GM18909 (cell line): ENCODE measurements at regions not wholly inside any gene's neighbourhood (a gene's known extent, or its start where the extent isn't known, plus 50 kb on each side); places are given as distances from the start of the nearest gene placed in this dataset.
"Not testable (repeated sequence)": the region's sequence is repeated elsewhere in the genome, so short reads cannot be mapped to it uniquely, and the experiment has no call there.

ENCODE experiments used
- ATAC-seq: cut with Tn5 transposase; IDR thresholded peaks from one replicate; pipeline ENCODE4 v1.9.1; 2021; ENCODE audit warnings: mild to moderate bottlenecking; ENCODE audit not compliant: unreplicated experiment, poor library complexity

DNA sequence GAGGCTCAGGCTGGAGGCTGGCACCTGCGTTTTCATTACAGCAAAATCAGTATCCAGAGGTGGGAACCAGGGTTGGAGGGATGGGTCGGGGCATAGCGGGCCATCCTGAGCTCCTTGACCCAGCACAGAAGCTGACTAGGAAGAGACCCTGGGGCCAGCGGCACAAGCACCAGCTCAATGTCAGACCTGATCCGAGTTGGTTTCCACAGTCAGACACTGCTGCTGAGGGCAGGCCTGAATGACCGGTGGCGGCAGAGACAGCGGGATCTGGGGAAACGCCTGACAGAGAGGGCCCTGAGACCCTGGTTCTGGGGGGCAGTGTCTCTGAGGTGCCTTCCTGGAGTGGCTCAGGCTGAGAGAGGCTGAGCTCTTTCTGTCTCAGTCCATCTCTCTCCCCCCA, 162.0 kb upstream of the C1orf174 start:
- no peak for ATAC-seq

DNA sequence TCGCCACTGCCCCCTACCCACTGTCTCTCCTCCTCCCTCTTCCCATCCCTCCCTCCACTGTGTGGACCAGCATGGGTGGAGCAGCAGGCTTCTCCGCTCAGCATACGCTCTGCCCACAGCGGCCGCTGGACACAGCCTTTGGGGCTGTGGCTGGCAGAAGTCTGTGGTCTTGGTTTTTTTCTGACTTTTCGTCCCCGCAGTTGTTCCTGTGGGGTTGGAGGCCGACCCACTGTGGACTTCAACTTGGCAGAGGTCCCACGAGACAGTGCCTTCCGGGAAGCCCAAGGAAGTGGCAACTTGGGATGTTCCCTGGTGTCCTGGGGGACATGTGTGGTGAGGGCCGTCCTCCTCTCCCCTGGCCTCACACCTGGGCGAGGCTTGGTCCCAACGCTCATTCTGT, 162.5 kb upstream of the C1orf174 start:
- ATAC-seq, result no peak

DNA sequence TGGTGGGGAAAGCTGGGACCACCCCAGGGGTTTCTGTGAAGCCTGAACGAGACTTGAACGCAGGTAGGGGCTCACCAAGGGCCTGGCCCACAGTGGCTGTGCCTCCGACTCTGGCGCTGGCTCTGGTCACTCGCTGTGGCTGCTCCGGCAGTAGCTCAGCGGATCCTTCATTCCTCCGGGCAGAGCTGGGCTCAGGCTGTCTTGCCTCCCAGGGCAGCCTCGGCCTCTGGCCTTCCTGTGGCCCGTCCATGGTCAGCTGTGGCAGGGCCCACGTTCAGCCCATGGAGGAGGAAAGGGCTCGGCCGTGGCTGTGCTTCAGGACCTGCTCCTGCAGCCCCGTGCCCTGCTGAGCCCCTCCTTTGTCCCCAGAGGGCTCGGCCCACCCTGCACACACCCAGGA, 162.9 kb upstream of the C1orf174 start:
- no peak for ATAC-seq

GRCh38 chr1:4063516-4063915, 163.4 kb upstream of the C1orf174 start:
- ATAC-seq, result no peak

DNA sequence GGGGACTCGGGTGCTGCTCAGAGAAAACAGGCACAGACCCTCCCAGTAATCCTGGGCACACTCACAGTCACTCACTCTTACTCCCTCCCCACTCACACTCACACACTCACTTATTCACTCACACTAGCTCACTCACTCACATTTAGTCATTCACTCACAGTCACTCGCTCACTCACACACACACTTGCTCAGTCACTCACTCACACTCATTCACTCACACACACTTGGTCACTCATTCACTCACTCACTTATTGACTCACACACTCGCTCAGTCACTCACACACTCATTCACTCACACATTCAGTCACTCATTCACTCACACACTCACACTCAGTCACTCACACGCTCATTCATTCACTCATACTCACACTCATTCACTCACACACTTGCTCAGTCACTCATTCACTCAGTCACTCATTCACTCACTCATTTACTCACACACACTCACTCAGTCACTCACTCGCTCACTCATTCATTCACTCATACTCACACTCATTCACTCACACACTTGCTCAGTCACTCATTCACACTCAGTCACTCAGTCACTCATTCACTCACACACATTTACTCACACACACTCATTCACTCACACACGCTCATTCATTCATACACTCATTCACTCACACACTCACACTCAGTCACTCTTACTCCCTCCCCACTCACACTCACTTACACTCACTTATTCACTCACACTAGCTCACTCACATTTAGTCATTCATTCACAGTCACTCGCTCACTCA, 164.2 kb upstream of the C1orf174 start:
- ATAC-seq, result no peak

DNA sequence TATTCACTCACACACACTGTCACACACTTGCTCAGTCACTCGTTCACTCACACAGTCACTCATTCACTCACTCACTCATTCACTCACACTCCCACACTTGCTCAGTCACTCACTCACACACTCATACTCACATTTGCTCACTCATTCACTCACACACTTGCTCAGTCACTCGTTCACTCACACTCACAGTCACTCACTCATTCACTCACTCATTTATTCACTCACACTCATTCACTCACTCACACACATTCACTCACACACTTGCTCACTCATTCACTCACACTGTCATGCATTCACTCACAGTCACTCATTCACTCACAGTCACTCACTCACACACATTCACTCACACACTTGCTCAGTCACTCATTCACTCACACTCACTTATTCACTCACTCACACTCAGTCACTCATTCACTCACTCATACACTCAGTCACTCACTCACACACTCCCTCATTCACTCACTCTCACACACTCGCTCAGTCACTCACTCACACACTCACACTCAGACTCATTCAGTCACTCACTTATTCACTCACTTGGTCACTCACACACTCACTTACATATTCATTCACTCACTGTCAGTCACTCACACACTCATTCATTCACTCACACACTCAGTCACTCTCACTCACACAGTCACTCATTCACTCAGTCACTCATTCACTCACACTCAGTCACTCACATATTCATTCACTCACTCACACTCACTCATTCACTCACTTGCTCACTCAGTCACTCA, 167.0 kb upstream of the C1orf174 start:
- ATAC-seq, result no peak

- no peak for ATAC-seq
These were observed 168.0 kb upstream of the C1orf174 start for GRCh38 chr1:4068076-4068475.

DNA sequence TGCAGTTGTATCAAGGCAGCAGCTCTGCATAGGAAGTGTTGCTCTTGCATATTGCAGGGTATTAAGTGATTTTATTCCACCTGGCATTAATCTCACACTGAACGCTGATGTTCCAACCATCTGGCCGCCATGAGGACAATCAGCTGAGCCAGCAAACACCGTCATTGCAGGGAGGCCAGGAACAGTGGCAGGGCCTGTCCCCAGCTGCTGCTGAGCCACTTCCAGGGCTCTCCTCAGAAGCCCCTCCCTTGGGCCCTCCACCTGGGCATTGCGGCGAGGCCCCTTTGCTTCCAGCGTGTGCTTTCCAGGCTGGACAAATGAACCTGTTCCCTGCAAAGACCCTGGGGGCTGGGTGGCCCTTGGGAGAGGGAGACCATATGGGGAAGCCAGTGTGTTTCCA, 171.6 kb upstream of the C1orf174 start:
- ATAC-seq, result no peak

GRCh38 chr1:4072481-4073153, 172.5 kb upstream of the C1orf174 start:
- ATAC-seq, result no peak

GRCh38 chr1:4075436-4076225, 175.6 kb upstream of the C1orf174 start:
- no peak for ATAC-seq

- ATAC-seq, result no peak
These were observed 176.3 kb upstream of the C1orf174 start for GRCh38 chr1:4076346-4076745.

DNA sequence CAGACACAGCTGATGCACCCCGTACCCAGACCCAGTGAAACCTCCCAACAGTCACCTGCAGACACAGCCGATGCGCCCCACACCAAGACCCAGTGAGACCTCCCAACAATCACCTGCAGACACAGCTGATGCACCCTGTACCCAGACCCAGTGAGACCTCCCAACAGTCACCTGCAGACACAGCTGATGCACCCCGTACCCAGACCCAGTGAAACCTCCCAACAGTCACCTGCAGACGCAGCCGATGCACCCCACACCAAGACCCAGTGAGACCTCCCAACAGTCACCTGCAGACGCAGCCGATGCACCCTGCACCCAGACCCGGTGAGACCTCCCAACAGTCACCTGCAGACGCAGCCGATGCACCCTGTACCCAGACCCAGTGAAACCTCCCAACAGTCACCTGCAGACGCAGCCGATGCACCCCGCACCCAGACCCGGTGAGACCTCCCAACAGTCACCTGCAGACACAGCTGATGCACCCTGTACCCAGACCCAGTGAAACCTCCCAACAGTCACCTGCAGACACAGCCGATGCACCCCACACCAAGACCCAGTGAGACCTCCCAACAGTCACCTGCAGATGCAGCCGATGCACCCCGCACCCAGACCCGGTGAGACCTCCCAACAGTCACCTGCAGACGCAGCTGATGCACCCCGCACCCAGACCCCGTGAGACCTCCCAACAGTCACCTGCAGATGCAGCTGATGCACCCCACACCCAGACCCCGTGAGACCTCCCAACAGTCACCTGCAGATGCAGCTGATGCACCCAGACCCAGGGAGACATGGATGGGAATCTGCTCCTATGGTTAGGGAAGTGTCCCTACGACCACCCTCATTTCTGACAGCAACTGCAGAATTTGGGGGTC, 178.3 kb upstream of the C1orf174 start:
- not testable (repeated sequence) for ATAC-seq

GRCh38 chr1:4079815-4080214, 179.7 kb upstream of the C1orf174 start:
- ATAC-seq, result no peak

GRCh38 chr1:4081806-4082711, 182.0 kb upstream of the C1orf174 start:
- no peak for ATAC-seq

DNA sequence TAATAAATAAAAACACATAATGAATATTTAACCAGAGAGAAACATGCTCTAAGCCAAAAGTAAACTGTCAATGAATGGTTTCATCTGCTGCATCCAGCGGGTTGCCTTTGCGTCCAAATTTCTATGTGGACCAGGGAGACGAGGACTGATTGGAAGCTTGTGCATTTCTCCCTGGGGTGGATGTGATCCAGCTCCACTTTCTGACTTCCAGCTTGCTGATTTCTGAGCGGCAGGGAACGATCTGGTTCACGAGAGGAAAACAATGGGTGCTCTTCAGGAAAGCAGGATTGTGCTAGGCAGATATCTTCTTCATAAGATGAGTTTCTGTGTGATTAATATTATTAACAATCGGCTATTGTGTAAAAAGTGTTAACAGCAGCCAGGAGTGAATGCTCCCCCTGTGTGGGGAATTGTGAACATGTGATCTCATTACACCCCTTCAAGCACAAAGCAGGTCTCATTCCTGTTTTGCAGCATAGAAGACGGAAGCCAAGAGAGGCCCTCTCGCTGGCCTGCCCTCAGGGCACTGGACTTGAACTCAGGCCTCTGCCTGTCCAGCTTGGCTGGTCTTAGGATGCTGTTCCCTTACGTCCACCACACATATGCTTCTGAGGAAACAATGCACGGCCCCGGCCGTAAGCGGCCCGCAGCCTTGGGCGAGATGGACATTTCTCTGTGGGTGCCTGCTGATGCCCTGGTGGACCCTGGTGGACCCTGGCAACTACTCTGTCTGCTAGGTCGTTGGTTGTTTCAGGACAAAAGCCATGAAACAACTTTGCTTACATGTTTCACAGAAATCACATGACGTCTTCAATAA, 183.4 kb upstream of the C1orf174 start:
- ATAC-seq, result no peak

DNA sequence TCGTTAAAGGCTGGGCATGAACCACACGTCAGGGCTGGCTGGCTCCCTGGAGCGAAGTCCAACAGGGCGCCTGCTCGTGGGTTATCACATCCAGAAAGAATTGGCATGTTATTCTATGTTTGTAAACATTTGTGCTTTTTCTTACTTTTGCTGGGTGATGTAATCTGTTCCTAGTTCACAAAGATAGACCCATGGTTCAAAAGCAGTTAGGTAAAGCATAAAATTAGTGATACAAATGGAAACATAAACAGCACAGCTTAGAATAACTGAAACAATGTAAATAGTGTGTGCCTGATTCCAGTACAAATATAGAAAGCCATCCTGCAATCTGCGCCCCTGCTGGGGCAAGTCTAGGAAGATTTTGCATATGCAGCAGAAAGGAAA, 184.0 kb upstream of the C1orf174 start:
- ATAC-seq, result no peak

- no peak for ATAC-seq
These were observed 184.4 kb upstream of the C1orf174 start for GRCh38 chr1:4084446-4084845.

DNA sequence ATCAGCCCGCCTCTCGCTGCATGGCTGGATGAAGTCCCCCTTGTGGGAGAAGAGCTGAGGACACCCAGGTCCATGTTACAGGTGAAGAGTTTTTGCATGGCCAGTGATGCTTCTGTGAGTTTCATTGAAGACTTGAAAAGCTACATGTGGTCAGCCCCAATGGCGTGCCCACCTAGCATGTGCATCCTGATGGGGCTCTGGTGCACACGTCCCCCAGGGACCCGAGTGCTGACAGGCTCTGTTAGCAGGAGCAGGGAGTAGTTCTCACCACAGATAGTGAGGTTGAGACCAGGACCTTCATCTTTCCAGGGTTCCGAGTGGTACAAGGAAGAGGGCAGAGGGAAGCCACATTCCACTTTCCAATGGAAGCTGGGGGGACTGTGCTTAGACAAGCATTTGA, 184.8 kb upstream of the C1orf174 start:
- no peak for ATAC-seq
